Chondrocyte (in vitro differentiated cells): ENCODE measurements at regions not wholly inside any gene's neighbourhood (a gene's known extent, or its start where the extent isn't known, plus 50 kb on each side); places are given as distances from the start of the nearest gene placed in this dataset.

Experiments
- DNase-seq: peaks from one replicate; pipeline ENCODE4 v3.0.0; 2021; ENCODE audit warnings: mixed read lengths, low spot score
- H3K27ac Mint-ChIP-seq: one replicate; pipeline ENCODE4 v1.8.0; 2021; ENCODE audit warnings: mild to moderate bottlenecking, moderate library complexity, mixed read lengths; ENCODE audit not compliant: unreplicated experiment
- H3K27me3 Mint-ChIP-seq: 2 replicates; pipeline ENCODE4 v1.8.0; 2021; ENCODE audit warnings: low read depth, mixed read lengths
- H3K36me3 Mint-ChIP-seq: 2 replicates; pipeline ENCODE4 v1.8.0; 2021; ENCODE audit warnings: low read depth, mixed read lengths
- H3K4me1 Mint-ChIP-seq: 2 replicates; pipeline ENCODE4 v1.8.0; 2021; ENCODE audit warnings: low read depth, mild to moderate bottlenecking, mixed read lengths
- H3K4me3 Mint-ChIP-seq: one replicate; pipeline ENCODE4 v1.8.0; 2021; ENCODE audit warnings: mild to moderate bottlenecking, moderate library complexity, mixed read lengths; ENCODE audit not compliant: unreplicated experiment
- H3K9me3 Mint-ChIP-seq: 2 replicates; pipeline ENCODE4 v1.8.0; 2021; ENCODE audit warnings: low read depth, mixed read lengths
- TF ChIP-seq, protein P1 (sequence below): fragments of 200-600 bp; sonication (generic); IDR thresholded peaks from 2 replicates; pipeline ENCODE4 v1.5.0; 2021; ENCODE audit warnings: antibody characterized with exemption, mild to moderate bottlenecking, moderate library complexity

DNA sequence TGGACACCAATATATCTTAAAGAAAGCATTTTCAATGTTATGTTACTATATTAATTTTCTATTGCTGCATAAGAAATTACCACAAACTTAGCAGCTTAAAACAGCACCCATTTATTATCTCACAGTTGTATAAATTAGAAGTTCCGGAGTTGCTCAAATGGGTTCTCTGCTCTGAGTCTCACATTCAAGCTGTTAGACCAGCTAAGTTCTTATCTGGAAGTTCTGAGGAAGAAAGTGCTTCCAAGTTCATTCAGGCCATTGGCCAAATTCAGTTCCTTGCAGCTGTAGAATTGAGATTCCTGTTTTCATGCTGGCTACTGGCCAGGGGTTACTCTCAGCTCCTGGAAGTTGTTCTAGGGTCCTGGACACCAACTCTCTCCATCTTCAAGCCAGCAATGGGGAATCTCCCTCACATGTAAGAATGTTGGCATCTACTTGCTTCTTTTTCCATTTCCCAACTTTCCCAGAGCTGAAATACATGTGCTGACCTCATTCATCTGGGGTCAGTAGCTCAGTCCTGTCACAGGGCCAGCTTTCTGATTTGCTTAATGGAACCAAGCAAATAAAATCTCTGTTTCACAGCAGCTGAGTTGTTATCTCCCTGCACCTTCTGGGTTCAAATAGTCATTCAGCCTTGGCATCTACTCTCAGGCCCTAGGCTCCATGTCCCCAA lies 99.6 kb upstream of the INTU start:
- no peak for DNase-seq

DNA sequence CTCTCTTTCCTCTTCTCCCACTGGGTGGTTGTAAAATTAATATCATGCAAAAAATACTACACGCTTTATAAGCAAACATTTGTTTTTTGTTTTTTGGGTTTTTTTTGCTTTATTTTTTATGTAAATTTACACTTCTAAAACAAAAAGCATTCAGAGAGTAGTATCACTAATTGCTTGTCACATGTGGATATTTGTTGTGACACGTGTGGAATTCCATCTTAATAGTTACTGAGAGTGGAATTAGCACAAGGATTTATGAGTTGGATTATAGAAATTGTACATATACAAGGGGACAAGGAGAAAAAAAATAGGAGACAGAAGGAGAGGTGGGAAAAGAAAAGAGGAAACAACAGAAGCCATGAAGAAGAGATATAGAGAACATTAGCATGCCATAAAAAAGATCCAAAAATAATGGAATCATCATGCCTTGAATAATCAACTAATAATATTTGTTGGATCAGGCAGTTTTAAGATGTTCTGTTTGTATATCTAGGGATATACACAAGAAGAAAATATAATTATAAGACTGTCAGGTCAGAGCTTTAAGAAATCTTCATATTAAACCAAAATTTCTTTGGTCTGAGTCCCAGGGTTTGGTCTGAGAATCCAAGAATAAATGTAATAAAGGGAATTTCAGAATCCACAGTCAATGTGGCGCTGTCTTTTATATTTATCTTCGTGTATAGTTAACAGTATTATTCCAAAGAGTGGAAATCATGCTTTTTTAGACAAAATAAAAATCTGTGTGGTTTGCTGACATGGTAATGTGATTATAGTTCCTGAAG lies 98.5 kb upstream of the INTU start:
- Mint-ChIP-seq H3K4me1 (peaks cover 16% of the 10 kb centered on the region), H3K9me3 (no peaks in the 10 kb centered on the region), H3K36me3 (no peaks in the 10 kb centered on the region), H3K4me3 (no peak overlapping the region), H3K27me3 (peaks cover 9% of the 10 kb centered on the region), H3K27ac (no peak overlapping the region)
- no peak for DNase-seq
- TF ChIP-seq, protein P1, sequence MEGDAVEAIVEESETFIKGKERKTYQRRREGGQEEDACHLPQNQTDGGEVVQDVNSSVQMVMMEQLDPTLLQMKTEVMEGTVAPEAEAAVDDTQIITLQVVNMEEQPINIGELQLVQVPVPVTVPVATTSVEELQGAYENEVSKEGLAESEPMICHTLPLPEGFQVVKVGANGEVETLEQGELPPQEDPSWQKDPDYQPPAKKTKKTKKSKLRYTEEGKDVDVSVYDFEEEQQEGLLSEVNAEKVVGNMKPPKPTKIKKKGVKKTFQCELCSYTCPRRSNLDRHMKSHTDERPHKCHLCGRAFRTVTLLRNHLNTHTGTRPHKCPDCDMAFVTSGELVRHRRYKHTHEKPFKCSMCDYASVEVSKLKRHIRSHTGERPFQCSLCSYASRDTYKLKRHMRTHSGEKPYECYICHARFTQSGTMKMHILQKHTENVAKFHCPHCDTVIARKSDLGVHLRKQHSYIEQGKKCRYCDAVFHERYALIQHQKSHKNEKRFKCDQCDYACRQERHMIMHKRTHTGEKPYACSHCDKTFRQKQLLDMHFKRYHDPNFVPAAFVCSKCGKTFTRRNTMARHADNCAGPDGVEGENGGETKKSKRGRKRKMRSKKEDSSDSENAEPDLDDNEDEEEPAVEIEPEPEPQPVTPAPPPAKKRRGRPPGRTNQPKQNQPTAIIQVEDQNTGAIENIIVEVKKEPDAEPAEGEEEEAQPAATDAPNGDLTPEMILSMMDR, result no peak

More for the DNA sequence above, 99.6 kb upstream of the INTU start:
- TF ChIP-seq, protein P1, result no peak
- Mint-ChIP-seq H3K27me3 (peaks cover 9% of the 10 kb centered on the region), H3K4me3 (no peak overlapping the region), H3K9me3 (no peaks in the 10 kb centered on the region), H3K36me3 (no peaks in the 10 kb centered on the region), H3K27ac (no peak overlapping the region), H3K4me1 (peaks cover 10% of the 10 kb centered on the region)

DNA sequence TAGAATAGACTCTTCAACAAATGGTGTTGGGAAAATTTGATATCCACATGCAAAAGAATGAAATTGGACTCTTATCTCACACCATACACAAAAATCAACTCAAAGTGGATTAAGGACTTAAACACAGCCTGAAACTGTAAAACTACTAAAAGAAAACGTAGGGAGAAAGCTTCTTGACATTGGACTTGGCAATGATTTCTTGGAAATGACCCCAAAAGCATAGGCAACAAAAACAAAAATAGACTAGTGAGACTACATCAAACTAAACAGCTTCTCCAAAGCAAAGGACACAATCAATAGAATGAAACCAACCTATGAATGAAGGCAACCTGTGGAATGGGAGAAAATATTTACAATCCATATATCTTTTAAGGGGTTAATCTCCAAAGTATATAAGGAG lies 94.7 kb upstream of the INTU start:
- TF ChIP-seq, protein P1, result no peak
- Mint-ChIP-seq H3K4me3 (no peak overlapping the region), H3K27me3 (peaks cover 12% of the 10 kb centered on the region), H3K9me3 (no peaks in the 10 kb centered on the region), H3K27ac (no peak overlapping the region), H3K4me1 (peaks cover 17% of the 10 kb centered on the region), H3K36me3 (no peaks in the 10 kb centered on the region)
- no peak for DNase-seq

DNA sequence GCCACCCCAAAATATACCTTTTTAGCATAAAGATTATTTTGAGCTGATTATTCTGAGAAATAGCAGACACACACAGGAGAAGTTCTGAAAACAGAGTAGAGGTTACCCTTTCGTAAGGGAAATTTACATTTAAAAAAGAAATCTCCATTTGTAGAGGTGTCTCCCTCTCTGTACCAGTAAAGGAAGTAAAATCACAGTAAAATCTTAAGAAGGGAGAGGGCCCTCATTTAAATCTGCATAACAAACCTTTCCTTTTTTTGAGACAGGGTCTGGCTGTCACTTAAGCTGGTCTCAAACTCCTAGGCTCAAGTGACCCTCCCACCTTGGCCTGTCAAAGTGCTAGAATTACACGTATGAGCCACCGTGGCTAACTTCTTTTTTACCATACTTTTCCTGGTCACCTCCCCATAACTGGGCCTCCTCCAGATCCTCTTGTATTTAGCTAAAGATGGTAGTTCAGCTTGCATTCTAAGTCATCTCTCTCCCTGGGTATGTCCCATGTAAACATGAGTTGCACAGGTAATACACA lies 92.2 kb upstream of the INTU start:
- H3K27me3 Mint-ChIP-seq, result peaks cover 8% of the 10 kb centered on the region
- peaks cover 14% of the 10 kb centered on the region for H3K4me1 Mint-ChIP-seq
- peaks cover 7% of the 10 kb centered on the region for H3K9me3 Mint-ChIP-seq
- no peak overlapping the region for H3K27ac Mint-ChIP-seq
- no peak for DNase-seq
- H3K4me3 Mint-ChIP-seq, result no peak overlapping the region
- no peaks in the 10 kb centered on the region for H3K36me3 Mint-ChIP-seq
- TF ChIP-seq, protein P1, result no peak

DNA sequence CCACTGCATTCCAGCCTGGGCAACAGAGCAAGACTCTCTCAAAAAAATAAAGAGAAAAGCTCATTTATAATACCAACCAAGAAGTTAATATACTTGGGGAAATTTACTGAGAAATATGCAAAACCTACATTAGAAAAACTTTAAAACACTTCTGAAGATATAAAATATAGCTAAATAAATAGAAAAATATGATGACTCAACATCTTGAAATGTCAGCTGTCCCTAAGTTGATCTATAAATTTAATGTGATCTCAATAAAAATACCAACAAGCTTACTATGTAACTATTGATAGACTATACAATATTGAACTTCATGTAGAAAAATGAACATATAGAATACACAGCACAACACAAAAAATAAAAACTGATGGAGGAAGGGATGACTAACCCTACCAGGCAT lies 87.5 kb upstream of the INTU start:
- Mint-ChIP-seq H3K4me1 (peaks cover 23% of the 10 kb centered on the region), H3K27me3 (peaks cover 6% of the 10 kb centered on the region), H3K27ac (no peak overlapping the region), H3K9me3 (peaks cover 7% of the 10 kb centered on the region), H3K4me3 (no peak overlapping the region), H3K36me3 (no peaks in the 10 kb centered on the region)
- no peak for DNase-seq
- TF ChIP-seq, protein P1, result no peak
